ENCODE measurements at regions not wholly inside any gene's neighbourhood (a gene's known extent, or its start where the extent isn't known, plus 50 kb on each side); places are given as distances from the start of the nearest gene placed in this dataset.

DNA sequence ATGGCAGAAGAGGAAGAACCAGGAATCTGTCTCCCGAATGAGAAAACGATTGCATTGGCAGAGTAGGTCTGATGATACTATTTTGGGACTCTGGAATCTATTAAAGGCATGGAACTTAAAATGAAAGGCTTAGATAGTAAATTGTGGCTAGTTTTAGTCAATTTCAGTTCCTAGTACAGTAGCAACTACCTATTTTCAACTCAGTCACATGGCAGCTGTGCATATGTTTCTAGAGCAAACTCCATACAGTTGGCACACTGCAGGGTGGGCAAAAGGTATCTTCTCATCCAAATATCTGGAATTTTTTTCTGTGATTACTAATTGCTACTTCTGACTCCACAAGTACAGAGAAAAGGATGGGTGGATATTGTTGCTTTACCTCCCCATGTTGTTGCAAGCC, 663.6 kb downstream of the PCDH7 start:
- H3K4me1 ChIP-seq = no peaks in the 10 kb centered on the region
- no peaks in the 10 kb centered on the region for H3K27me3 ChIP-seq
- H2AFZ ChIP-seq (replicated peaks) = peak overlapping the region; percentile 2
- no peak overlapping the region for H3K4me3 Mint-ChIP-seq
- no peak for TF ChIP-seq EZH2 (IDR thresholded peaks at IDR 0.05)
- TF ChIP-seq, protein P1, sequence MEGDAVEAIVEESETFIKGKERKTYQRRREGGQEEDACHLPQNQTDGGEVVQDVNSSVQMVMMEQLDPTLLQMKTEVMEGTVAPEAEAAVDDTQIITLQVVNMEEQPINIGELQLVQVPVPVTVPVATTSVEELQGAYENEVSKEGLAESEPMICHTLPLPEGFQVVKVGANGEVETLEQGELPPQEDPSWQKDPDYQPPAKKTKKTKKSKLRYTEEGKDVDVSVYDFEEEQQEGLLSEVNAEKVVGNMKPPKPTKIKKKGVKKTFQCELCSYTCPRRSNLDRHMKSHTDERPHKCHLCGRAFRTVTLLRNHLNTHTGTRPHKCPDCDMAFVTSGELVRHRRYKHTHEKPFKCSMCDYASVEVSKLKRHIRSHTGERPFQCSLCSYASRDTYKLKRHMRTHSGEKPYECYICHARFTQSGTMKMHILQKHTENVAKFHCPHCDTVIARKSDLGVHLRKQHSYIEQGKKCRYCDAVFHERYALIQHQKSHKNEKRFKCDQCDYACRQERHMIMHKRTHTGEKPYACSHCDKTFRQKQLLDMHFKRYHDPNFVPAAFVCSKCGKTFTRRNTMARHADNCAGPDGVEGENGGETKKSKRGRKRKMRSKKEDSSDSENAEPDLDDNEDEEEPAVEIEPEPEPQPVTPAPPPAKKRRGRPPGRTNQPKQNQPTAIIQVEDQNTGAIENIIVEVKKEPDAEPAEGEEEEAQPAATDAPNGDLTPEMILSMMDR (IDR thresholded peaks at IDR 0.05) = no peak
- no peak for TF ChIP-seq EZH2phosphoT487 (IDR thresholded peaks at IDR 0.05)
- H3K36me3 ChIP-seq = no peaks in the 10 kb centered on the region
- H3K36me3 Mint-ChIP-seq = no peaks in the 10 kb centered on the region
- H3K9me3 Mint-ChIP-seq = no peaks in the 10 kb centered on the region
- no peak overlapping the region for H3K27ac ChIP-seq
- no peak for DNase-seq (ENCODE audit: low spot score)
- H3K27ac Mint-ChIP-seq = no peak overlapping the region
- H3K79me2 ChIP-seq (ENCODE audit: low read depth) = no peaks in the 10 kb centered on the region
- H3K4me1 Mint-ChIP-seq = no peaks in the 10 kb centered on the region
- no peaks in the 10 kb centered on the region for H3F3A ChIP-seq (ENCODE audit: low read depth)
- no peak overlapping the region for H3K4me2 ChIP-seq
- H3K4me3 ChIP-seq = no peak overlapping the region
- H3K9me3 ChIP-seq (ENCODE audit: low read depth) = no peaks in the 10 kb centered on the region
- H3K9ac ChIP-seq = no peak overlapping the region
- no peaks in the 10 kb centered on the region for H4K20me1 ChIP-seq (ENCODE audit: low read depth)
- no peaks in the 10 kb centered on the region for H3K27me3 Mint-ChIP-seq (ENCODE audit: insufficient read depth, low read depth)

GRCh38 chr4:31390849-31391248, 670.7 kb downstream of the PCDH7 start:
- TF ChIP-seq EZH2 (IDR thresholded peaks at IDR 0.05) = no peak
- TF ChIP-seq, protein P1 (IDR thresholded peaks at IDR 0.05) = no peak
- TF ChIP-seq EZH2phosphoT487 (IDR thresholded peaks at IDR 0.05) = no peak
- H3K4me1 Mint-ChIP-seq = peaks cover 7% of the 10 kb centered on the region
- no peaks in the 10 kb centered on the region for H3K36me3 ChIP-seq
- H3K27me3 Mint-ChIP-seq (ENCODE audit: insufficient read depth, low read depth) = no peaks in the 10 kb centered on the region
- H3K4me3 ChIP-seq = no peak overlapping the region
- no peak overlapping the region for H3K27ac Mint-ChIP-seq
- H3K79me2 ChIP-seq (ENCODE audit: low read depth) = no peaks in the 10 kb centered on the region
- no peak overlapping the region for H3K4me3 Mint-ChIP-seq
- H3K9ac ChIP-seq = no peak overlapping the region
- H3K36me3 Mint-ChIP-seq = no peaks in the 10 kb centered on the region
- H3K9me3 ChIP-seq (ENCODE audit: low read depth) = no peaks in the 10 kb centered on the region
- H4K20me1 ChIP-seq (ENCODE audit: low read depth) = no peaks in the 10 kb centered on the region
- H3K4me2 ChIP-seq = no peak overlapping the region
- no peak for DNase-seq (ENCODE audit: low spot score)
- no peaks in the 10 kb centered on the region for H3K4me1 ChIP-seq
- no peak overlapping the region for H2AFZ ChIP-seq (replicated peaks)
- no peaks in the 10 kb centered on the region for H3F3A ChIP-seq (ENCODE audit: low read depth)
- no peak overlapping the region for H3K27ac ChIP-seq
- H3K9me3 Mint-ChIP-seq = no peaks in the 10 kb centered on the region
- H3K27me3 ChIP-seq = no peaks in the 10 kb centered on the region

- H3K9ac ChIP-seq = no peak overlapping the region
- H3K9me3 Mint-ChIP-seq = no peaks in the 10 kb centered on the region
- H3K36me3 ChIP-seq = no peaks in the 10 kb centered on the region
- H2AFZ ChIP-seq (replicated peaks) = no peak overlapping the region
- DNase-seq (ENCODE audit: low spot score) = no peak
- no peaks in the 10 kb centered on the region for H3F3A ChIP-seq (ENCODE audit: low read depth)
- no peak overlapping the region for H3K27ac ChIP-seq
- H3K4me3 ChIP-seq = no peak overlapping the region
- no peaks in the 10 kb centered on the region for H3K36me3 Mint-ChIP-seq
- H3K4me3 Mint-ChIP-seq = no peak overlapping the region
- no peaks in the 10 kb centered on the region for H3K4me1 ChIP-seq
- H3K9me3 ChIP-seq (ENCODE audit: low read depth) = no peaks in the 10 kb centered on the region
- no peak overlapping the region for H3K27ac Mint-ChIP-seq
- H3K4me2 ChIP-seq = no peak overlapping the region
- no peaks in the 10 kb centered on the region for H3K27me3 ChIP-seq
- TF ChIP-seq EZH2phosphoT487 (IDR thresholded peaks at IDR 0.05) = no peak
- H3K4me1 Mint-ChIP-seq = peaks cover 7% of the 10 kb centered on the region
- H4K20me1 ChIP-seq (ENCODE audit: low read depth) = no peaks in the 10 kb centered on the region
- no peaks in the 10 kb centered on the region for H3K27me3 Mint-ChIP-seq (ENCODE audit: insufficient read depth, low read depth)
- H3K79me2 ChIP-seq (ENCODE audit: low read depth) = no peaks in the 10 kb centered on the region
Measured at GRCh38 chr4:31391976-31392375, 671.8 kb downstream of the PCDH7 start.

DNA sequence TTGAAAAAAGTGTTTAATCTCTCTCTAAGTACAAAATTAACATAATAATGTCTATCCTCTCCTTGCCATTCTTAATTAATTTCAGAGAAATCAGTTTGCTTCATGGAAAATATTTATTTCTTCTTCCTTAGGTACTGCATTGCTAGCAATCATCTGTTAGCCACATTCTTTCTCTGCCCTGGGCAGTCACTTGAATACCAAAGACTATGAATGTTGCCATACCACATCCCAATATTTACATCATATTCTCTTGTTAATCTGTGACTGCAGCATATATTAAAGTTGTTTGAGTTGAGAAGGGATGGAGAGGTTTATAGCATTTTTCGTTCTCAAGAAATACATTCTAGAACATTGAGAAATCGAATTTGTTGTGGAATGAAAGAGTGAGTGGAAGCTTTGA, 672.8 kb downstream of the PCDH7 start:
- TF ChIP-seq, protein P1 (IDR thresholded peaks at IDR 0.05) = no peak
- no peak for TF ChIP-seq EZH2 (IDR thresholded peaks at IDR 0.05)
- TF ChIP-seq EZH2phosphoT487 (IDR thresholded peaks at IDR 0.05) = no peak
- Histone ChIP-seq H3K9me3 (ENCODE audit: low read depth) (no peaks in the 10 kb centered on the region), H3K9ac (no peak overlapping the region), H3K27me3 (no peaks in the 10 kb centered on the region), H3K79me2 (ENCODE audit: low read depth) (no peaks in the 10 kb centered on the region), H3F3A (ENCODE audit: low read depth) (no peaks in the 10 kb centered on the region), H3K36me3 (no peaks in the 10 kb centered on the region), H2AFZ (replicated peaks) (no peak overlapping the region), H3K4me1 (no peaks in the 10 kb centered on the region), H4K20me1 (ENCODE audit: low read depth) (no peaks in the 10 kb centered on the region), H3K27ac (no peak overlapping the region), H3K4me3 (no peak overlapping the region), H3K4me2 (no peak overlapping the region)
- Mint-ChIP-seq H3K4me1 (peaks cover 7% of the 10 kb centered on the region), H3K36me3 (no peaks in the 10 kb centered on the region), H3K4me3 (no peak overlapping the region), H3K27ac (no peak overlapping the region), H3K27me3 (ENCODE audit: insufficient read depth, low read depth) (no peaks in the 10 kb centered on the region), H3K9me3 (no peaks in the 10 kb centered on the region)
- no peak for DNase-seq (ENCODE audit: low spot score)

Data from neural progenitor cell (in vitro differentiated cells).